Heart right ventricle (tissue), 16 donors: ENCODE measurements at regions not wholly inside any gene's neighbourhood (a gene's known extent, or its start where the extent isn't known, plus 50 kb on each side); places are given as distances from the start of the nearest gene placed in this dataset.

ENCODE experiments used
- ATAC-seq, 8 donors: fragments of 200-7000 bp; cut with Tn5 transposase; one replicate each; pipeline ENCODE4 v1.9.1; 2020; ENCODE audit warnings: mild to moderate bottlenecking in 8 of 8, moderate library complexity in 8 of 8, moderate number of reproducible peaks in 1 of 8
- DNase-seq, 2 donors: peaks; one replicate each; pipeline ENCODE4 v3.0.0-alpha.2; 2020
- H3K27ac ChIP-seq, 10 donors: fragments of 200-600 bp; sonication (generic) in 2 of 10; one replicate each; pipeline versions ENCODE4 v1.5.0 to v1.8.0; 2020 to 2022; ENCODE audit warnings: mild to moderate bottlenecking in 3 of 10
- H3K27me3 ChIP-seq, 7 donors: fragments of 200-600 bp; one replicate each; pipeline ENCODE4 v1.8.0; 2021 to 2022; ENCODE audit warnings: mild to moderate bottlenecking in 2 of 7
- H3K36me3 ChIP-seq, 9 donors: fragments of 200-600 bp; sonication (generic) in 1 of 9; one replicate each; pipeline versions ENCODE4 v1.5.0 to v1.8.0; 2020 to 2022; ENCODE audit warnings: mild to moderate bottlenecking in 2 of 9
- H3K4me1 ChIP-seq, 9 donors: fragments of 200-600 bp; sonication (generic) in 1 of 9; one replicate each; pipeline versions ENCODE4 v1.5.0 to v1.8.0; 2020 to 2022; ENCODE audit warnings: mild to moderate bottlenecking in 4 of 9
- H3K4me3 ChIP-seq, 10 donors: fragments of 200-600 bp; sonication (generic) in 2 of 10; one replicate each; pipeline versions ENCODE4 v1.5.0 to v1.8.0; 2020 to 2022; ENCODE audit warnings: mild to moderate bottlenecking in 7 of 10, moderate library complexity in 2 of 10
- H3K9me3 ChIP-seq, 11 donors: fragments of 200-600 bp in 10 of 11; sonication (generic) in 2 of 11; one replicate each; pipeline versions ENCODE4 v1.5.0 to v1.8.0; 2013 to 2022; ENCODE audit warnings: mild to moderate bottlenecking in 2 of 11, control low read depth in 1 of 11, moderate library complexity in 1 of 11
- WGBS, 2 donors: extraction: QIAGEN DNeasy Blood & Tissue Kit; methylation state at CpG; one replicate each; pipeline ENCODE4 v1.1.7; 2013; ENCODE audit warnings: inconsistent platforms in 1 of 2; 5-methylcytosine and 5-hydroxymethylcytosine counted together
- intact Hi-C, 10 donors: fragments of 100-400 bp; cut with DNase I; formaldehyde crosslinking; loops; one replicate each; pipeline versions ENCODE4 v1.11.1 to v1.14.2; 2022
- TF ChIP-seq, protein P1 (sequence below), 9 donors: fragments of 200-600 bp; sonication (generic) in 2 of 9; IDR thresholded peaks; one replicate each; pipeline versions ENCODE4 v1.5.0 to v1.8.0; 2021 to 2022; ENCODE audit warnings: antibody characterized with exemption in 9 of 9, mild to moderate bottlenecking in 5 of 9, moderate library complexity in 1 of 9
- donor health status: Arrhythmogenic right ventricular cardiomyopathy.
- donor health status: ischemic (EF 13 %, LVEDD 7.1; RV severe dilation, severe dysfunction).
- donor health status: healthy with polysubstance abuse.
- donor health status: DM: no; HTN: yes; CAD: no.
- donor health status: DM: no; HTN: no; CAD: no.
- donor health status: ischemic (EF 25% LVEDD 6.9; RV normal size, moderate dysfunction).
- donor health status: ischemic (EF 25% LVEDD 5.7; RV mildly dilated, moderate dysfunction).
- donor health status: healthy.
- donor health status: DM: yes; HTN: yes; CAD: no.
- donor health status: Ischemic cardiomyopathy.
- donor health status: ischemic (EF 35%, LVEDD 5.7; RV mildly dilated, moderate dysfunction).
- donor health status: nonischemic (EF 11% LVEDD 7.7; RV severe dilation, severe dysfunction).
- donor health status: DM: yes; HTN: yes; CAD: no.
- donor health status: PGD.
- donor health status: ischemic (EF 29% LVEDD 5.4; RV normal size, mild dysfunction).
- donor health status: nonischemic (EF 23%, LVEDD 6.1; RV moderate dilation, normal function).

DNA sequence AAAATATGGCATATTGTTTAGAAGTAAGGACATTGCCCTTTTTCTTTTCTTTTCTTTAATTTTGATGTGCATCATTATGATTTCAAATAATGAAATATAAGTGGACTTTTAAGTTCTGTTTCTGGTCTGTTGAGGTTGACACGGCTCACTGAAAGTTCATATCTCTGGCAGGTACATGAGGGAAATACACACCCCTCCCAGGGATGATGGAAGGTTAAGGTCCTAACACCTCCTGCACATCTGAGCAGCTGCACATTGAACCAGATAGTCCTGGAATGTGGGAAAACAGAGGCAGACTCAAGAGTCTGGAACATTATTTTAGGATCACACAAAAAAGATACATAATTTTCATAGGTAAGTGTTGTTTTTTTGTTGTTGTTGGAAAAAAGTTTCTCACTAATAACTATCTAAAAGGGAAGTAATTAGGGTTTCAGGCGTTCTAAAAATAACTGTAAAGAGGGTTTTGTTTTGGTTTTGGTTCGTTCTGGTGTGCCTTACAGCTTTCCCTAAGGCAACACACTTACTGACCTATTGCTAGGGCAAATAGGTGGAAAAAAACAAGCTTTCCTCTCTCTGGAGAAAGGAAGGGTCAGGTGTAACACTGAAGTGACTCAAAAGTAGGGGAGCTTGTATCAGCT, 201.2 kb upstream of the PRKCQ start:
- intact Hi-C loops: loop anchor here in 2 of 10 donors (10.0 kb wide), 1 partner anchor 634 kb away; the partner anchor contains the start of gene SFMBT2 (in 2 of the 2)
- H3K4me1 ChIP-seq: peaks cover 0 to 1% (median 0%) of the 10 kb centered on the region in 9 donors
- H3K36me3 ChIP-seq: no peaks in the 10 kb centered on the region
- H3K4me3 ChIP-seq: no peak overlapping the region
- WGBS, 2 donors: 44 to 50% methylated on average over 3 of the region's 3 CpGs
- no peak for ATAC-seq
- TF ChIP-seq, protein P1, sequence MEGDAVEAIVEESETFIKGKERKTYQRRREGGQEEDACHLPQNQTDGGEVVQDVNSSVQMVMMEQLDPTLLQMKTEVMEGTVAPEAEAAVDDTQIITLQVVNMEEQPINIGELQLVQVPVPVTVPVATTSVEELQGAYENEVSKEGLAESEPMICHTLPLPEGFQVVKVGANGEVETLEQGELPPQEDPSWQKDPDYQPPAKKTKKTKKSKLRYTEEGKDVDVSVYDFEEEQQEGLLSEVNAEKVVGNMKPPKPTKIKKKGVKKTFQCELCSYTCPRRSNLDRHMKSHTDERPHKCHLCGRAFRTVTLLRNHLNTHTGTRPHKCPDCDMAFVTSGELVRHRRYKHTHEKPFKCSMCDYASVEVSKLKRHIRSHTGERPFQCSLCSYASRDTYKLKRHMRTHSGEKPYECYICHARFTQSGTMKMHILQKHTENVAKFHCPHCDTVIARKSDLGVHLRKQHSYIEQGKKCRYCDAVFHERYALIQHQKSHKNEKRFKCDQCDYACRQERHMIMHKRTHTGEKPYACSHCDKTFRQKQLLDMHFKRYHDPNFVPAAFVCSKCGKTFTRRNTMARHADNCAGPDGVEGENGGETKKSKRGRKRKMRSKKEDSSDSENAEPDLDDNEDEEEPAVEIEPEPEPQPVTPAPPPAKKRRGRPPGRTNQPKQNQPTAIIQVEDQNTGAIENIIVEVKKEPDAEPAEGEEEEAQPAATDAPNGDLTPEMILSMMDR (IDR thresholded peaks at IDR 0.05): no peak
- peaks cover 0 to 25% (median 10%) of the 10 kb centered on the region in 7 donors for H3K27me3 ChIP-seq
- DNase-seq: no peak
- H3K27ac ChIP-seq: no peak overlapping the region
- H3K9me3 ChIP-seq: no peaks in the 10 kb centered on the region

DNA sequence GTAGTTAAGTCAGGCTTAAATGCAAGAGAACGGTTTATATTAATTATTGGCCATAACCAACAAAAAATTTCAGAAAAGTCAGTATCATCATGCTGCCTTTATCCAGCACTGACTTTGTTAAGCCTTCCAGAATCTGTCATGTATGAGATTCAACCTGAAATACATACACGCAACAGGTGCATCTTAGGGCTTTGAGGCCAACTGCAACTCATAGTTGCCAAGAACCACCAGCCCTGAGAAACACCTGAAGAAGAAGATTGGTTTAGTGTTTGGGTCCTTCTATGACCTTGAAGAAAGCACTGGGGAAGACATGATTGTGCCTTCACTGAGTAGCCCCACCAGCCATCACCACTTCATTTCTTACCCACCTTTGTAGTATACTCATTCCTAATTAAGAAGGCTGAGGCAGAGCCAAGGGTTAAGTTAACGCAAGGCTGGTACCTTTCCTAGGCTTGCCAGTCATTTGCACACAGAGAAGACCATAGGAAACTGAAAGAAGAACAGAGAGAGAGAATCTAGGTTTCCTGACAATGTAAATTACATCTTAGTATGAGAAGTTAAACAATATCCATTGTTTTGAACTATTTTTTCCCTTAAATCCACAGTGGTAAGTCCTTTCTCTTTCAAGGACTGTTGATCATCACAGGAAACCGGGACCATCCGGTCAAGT, 200.1 kb upstream of the PRKCQ start:
- no peak overlapping the region for H3K27ac ChIP-seq
- H3K9me3 ChIP-seq: no peaks in the 10 kb centered on the region
- no peaks in the 10 kb centered on the region for H3K36me3 ChIP-seq
- H3K27me3 ChIP-seq: peaks cover 0 to 29% (median 10%) of the 10 kb centered on the region in 7 donors
- DNase-seq (no peak), ATAC-seq (no peak)
- intact Hi-C loops: loop anchor here in 2 of 10 donors (10.0 kb wide), 1 partner anchor 635 kb away; the partner anchor contains the start of gene SFMBT2 (in 2 of the 2)
- TF ChIP-seq, protein P1 (IDR thresholded peaks at IDR 0.05): no peak
- no peak overlapping the region for H3K4me3 ChIP-seq
- WGBS, 2 donors: 86 to 87% methylated on average over 5 of the region's 5 CpGs
- no peaks in the 10 kb centered on the region for H3K4me1 ChIP-seq

DNA sequence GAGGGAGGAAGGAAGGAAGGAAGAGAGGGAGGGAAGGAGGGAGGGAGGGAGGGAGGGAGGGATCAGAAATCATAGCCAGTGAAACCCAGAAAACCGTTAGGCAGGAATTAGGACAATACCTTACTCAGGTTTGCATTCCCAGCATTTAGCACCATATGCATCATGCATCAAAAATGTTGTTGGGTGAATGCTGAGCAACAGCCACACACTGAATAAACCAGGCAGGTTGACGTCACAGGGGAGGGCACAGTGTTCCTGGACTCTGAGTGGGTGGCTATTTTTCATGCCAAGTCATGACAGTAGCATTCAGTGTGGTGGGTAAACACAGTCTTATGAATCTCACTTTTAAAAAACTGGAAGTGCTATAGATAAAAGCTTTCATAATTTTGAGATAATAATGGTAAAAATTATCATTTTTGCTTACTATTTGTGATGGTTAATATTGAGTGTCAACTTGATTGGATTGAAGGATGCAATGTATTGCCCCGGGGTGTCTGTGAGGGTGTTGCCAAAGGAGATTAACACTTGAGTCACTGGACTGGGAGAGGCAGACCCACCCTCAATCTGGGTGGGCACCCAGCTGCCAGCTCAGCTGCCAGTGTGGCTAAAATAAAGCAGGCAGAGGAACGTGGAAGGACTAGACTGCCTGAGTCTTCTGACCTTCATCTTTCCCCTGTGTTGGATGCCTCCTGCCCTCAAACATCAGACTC, 199.1 kb upstream of the PRKCQ start:
- no peaks in the 10 kb centered on the region for H3K9me3 ChIP-seq
- no peaks in the 10 kb centered on the region for H3K4me1 ChIP-seq
- ATAC-seq: peak in 4 of 8 donors; percentile 53 to 69 (median 56)
- DNase-seq: peak in 1 of 2 donors; percentile 12
- intact Hi-C loops: no loop called here
- TF ChIP-seq, protein P1 (IDR thresholded peaks at IDR 0.05): no peak
- no peak overlapping the region for H3K27ac ChIP-seq
- H3K36me3 ChIP-seq: no peaks in the 10 kb centered on the region
- WGBS, 2 donors: 54% methylated on average over 4 of the region's 4 CpGs
- H3K27me3 ChIP-seq: peaks cover 0 to 32% (median 10%) of the 10 kb centered on the region in 7 donors
- no peak overlapping the region for H3K4me3 ChIP-seq

DNA sequence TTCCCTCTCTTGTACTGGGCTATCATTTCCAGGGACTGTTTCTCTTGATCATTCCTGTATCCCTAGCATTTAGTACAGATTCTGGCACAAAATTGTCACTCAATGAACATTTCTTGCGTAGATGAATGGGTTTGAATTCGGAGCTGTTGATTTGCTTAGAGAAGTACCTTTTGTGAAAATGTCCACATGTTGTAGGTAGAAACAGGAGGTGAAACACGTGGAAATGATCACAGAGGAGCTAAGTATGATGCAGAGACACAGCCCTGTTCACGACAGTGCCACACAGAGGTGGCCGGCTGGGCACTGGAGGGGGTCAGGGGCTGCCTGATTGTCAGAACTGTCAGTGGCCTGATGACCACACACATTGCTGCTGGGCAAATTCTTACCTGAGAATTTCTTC, 196.1 kb upstream of the PRKCQ start:
- DNase-seq: no peak
- 66 to 74% methylated on average over 5 of the region's 5 CpGs for WGBS, 2 donors
- TF ChIP-seq, protein P1 (IDR thresholded peaks at IDR 0.05): no peak
- Histone ChIP-seq H3K36me3 (no peaks in the 10 kb centered on the region), H3K27me3 (peaks cover 0 to 25% (median 10%) of the 10 kb centered on the region in 7 donors), H3K27ac (no peak overlapping the region), H3K4me1 (no peaks in the 10 kb centered on the region), H3K9me3 (no peaks in the 10 kb centered on the region), H3K4me3 (no peak overlapping the region)
- ATAC-seq: no peak
- intact Hi-C loops: no loop called here
